ENCODE measurements at regions not wholly inside any gene's neighbourhood (a gene's known extent, or its start where the extent isn't known, plus 50 kb on each side); places are given as distances from the start of the nearest gene placed in this dataset.
"Not testable (repeated sequence)": the region's sequence is repeated elsewhere in the genome, so short reads cannot be mapped to it uniquely, and the experiment has no call there.

DNA sequence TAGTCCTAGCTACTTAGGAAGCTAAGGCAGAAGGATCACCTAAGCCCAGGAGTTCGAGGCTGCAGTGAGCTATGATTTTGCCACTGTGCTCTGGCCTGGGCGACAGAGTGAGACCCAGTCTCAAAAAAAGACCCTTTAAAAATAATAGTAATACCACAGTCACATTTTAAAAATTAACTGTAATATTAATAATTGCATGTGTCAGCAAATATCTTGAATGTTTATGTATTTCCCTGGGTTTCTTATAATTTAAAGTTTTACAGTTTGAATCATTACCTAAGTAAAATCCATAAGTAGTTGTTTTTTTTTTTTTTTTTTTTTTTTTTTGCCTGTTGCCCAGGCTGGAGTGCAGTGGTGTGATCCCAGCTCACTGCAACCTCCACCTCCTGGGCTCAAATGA, 69.2 kb downstream of the LYZL2 start:
- DNase-seq, result no peak

DNA sequence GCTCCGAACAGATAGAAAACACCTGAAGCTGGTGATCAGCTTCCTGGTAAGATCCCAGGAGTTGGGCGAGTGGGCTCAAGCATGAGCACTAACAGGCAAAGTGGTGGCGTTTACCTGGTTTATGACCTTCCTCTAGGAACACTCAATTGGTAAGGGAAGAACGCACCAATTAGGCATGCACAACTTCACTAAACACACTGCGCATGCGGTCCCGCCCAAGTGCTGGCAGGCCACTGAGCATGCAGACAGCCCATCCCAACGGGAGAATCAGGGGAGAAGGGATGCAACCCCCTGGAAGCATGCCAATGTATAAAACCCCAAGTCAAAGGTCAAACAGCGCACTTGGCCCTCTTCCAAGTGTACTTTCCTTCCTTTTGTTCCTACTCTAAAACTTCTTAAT, 70.4 kb downstream of the LYZL2 start:
- DNase-seq, result peak; percentile 2

DNA sequence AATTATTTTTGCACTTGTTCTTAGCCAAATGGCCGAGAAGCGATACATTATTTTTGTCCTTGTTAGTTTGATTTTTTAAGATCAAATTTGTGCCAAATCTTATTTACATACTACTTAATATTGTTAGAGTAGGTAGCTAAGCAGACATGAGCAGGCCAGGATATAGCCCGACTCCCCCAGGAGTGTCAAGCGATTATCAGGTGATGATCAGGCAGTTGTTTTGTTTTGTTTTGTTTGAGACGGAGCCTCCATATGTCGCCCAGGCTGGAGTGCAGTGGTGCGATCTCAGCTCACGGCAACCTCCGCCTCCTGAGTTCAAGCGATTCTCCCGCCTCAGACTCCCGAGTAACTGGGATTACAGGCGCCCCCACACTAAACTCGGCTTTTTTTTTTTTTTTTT, 71.1 kb downstream of the LYZL2 start:
- DNase-seq, result no peak

DNA sequence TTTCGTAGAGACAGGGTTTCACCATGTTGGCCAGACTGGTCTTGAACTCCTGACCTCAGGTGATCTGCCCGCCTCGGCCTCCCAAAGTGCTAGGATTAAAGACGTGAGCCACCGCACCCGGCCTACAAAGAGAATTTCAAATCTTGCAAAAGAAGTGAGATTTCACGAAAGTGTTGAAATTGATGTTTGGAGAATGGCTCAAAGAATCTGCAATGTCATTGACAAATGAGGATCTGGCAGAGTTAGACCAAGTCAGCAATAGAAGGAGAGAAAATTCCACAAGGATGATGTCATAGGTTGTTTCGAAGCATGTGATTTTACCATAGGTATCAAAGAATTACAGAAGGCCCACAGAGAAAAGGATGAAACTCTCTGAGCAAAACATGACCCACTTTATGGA, 71.7 kb downstream of the LYZL2 start:
- DNase-seq, result no peak

DNA sequence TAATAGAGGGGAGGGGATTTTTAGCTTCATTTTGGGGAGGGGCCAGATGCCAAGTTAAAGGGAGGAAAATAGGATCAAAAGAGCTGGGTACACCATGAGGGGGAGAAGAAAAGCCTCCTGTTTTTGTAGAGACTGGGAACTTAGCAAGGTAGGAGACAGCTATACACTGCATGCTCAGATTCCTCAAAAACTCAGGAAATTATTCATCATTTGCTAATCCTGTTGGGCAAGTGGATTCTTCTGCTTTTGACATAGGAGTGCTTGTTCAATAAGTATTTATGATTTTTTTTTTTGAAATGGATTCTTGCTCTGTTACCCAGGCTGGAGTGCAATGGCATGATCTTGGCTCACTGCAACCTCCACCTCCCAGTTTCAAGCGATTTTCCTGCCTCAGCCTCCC, 73.4 kb downstream of the LYZL2 start:
- no peak for DNase-seq

DNA sequence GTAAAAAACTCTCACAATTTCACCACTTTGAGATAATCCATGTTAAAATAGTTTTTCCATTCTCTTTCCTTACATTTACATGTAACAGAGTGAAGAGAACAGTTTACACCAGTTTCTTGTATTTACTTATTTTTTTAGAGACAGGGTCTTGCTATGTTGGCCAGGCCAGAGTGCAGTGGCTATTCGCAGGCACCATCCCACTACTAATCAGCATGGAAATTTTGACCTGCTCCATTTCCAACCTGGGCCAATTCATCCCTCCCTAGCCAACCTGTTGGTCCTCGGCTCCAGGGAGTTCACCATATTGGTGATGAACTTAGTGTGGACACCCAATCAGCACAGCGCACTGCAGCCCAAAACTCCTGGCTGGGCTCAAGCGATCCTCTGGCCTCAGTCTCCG, 74.1 kb downstream of the LYZL2 start:
- DNase-seq, result no peak

DNA sequence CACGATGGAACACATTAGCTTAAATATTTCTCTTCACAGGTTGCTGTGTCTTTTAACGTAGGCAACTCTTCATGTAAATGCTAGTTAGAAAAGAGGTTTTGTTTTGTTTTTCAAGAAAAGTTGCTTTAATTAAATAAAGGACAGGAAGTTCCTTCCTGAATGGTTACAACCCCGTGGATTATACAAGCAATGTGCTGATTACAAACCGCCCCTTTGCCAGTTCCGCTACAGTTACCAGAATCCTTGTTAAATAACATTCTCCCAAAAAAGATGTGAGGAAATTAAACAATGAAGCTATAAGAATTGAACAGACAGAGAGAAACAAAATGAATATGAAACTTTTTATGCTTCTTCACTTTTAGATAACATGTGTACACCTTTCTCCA, 75.1 kb downstream of the LYZL2 start:
- no peak for DNase-seq

DNA sequence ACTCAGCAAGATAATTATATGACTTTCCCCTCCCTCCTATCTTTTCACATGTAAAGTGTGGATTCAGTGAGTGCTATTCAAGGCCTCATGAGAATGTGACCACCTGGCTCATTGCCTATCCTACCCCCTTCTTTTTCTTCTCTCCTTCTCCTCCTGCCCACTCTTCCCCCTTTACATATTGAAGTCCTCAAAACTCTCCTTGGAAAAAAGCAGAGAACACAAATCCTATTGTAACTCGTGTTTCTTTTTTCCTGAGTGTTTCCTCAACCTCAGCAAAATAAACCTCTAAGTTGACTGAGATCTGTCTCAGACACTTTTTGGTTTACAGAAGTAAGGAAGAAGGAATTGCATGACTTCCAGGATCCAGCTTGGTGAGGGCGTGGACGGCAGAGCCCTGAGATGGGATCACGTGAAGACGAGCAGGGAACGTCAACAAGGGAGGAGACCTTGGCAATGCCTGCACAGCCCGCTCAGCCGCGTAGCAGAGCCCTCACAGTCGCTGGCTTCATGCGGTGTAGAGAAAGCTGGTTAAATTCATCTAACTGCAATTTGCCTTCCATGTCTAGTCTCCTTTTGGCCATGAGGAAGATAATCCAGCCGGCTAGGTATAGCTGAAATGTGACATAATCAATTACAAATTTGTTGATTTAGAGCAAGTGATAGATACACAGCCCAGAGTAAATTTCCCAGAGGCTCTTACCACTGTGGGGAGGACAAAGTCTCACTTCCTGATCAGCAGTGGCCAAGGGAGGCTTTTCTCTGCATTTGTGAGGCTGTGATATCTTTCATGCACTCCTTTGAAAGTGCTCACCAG, 75.7 kb downstream of the LYZL2 start:
- DNase-seq, result peak; percentile 1

DNA sequence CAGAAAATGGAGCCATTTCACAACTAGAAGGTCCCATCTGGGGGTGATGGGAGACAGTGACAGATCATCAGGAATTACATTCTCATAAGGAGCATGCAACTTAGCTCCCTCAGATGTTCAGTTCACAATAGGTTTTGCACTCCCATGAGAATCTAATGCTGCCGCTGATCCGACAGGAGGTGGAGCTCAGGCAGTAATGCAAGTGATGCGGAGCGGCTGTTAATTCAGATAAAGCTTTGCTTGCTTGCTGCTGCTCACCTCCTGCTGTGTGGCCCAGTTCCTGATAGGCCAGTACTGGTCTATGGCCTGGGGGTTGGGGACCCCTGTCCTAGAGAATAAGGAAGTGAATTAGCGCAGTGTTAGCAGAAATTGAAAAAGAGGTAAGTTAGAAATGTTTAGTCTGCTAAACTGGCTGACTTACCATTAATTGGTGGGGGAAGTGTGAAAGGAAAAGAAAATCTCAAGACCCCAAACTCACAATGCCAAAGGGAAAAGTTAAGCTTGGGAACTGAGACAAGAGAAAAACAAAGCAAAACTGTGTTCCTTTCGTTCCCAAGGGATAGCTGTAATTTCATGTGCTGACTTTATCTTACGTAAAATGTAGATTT, 76.4 kb downstream of the LYZL2 start:
- DNase-seq, result no peak

DNA sequence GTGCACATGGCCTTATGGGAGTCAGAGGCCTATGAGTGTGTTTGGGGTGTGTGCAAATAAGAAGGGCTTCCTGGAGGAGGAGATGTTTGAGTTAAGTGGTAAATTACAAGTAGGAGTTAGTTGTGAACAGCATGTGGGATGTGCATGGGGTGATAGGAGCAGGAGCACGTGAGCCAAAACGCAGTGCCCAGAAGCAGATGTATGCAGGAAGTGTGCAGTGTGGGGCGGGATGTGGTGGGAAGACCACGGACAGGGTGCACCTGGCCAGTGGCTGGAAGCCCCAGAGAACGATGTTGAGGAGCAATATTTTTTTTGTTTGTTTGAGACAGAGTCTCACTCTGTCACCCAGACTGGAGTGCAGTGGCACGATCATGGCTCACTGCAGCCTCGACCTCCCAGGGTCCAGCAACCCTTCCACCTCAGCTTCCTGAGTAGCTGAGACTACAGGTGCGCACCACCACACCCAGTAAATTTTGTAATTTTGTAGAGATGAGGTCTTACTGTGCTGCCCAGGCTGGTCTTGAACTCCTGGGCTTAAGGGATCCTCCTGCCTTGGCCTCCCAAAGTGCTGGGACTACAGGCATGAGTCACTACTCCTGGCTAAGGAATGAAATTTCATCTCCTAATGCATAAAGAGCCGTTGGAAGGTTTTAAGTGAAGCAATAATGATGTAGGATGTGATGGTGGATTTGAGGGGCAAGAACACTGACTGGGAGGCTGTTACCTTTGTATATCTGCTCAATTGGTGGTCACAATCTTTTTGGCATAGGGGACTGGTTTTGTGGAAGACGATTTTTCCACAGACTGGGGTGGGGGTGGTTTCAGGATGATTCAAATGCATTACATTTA, 78.4 kb downstream of the LYZL2 start:
- DNase-seq, result no peak

DNA sequence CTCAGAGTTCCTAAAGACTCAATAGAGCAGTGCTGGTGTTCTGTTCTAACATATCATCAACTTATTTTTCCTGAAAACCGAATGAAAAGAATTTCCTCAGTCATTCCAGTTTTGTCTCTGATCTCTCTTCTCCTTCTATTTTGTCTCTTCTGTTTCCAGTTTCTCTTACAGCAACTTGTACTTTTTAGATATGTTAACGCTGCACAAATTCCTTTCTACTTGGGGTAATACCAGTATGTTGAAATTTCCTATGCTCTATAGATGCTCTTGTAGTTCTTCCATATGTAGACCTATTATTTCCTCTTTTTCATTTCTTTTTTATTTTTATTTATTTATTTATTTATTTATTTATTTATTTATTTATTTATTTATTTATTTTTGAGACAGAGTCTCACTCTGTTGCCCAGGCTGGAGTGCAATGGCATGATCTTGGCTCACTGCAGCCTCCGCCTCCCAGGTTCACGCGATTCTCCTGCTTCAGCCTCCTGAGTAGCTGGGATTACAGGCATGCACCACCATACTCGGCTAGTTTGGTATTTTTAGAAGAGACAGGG, 80.3 kb downstream of the LYZL2 start:
- DNase-seq, result not testable (repeated sequence)

DNA sequence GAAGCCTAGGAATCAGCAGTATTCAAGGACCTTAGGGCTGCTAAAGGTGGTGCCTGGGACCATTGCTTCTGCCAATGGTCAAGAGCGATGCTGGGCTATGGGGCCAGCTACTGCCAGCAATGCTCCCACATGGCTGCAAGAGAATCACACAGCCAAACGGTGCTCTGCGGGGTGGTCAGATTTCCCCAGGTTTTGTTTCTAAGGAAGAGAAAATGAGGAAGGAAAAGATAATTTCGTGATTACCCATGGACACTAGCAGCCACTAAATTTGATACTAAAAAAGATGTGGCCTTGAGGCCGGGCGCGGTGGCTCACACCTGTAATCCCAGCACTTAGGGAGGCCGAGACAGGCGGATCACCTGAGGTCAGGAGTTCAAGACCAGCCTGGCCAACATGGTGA, 83.0 kb downstream of the LYZL2 start:
- DNase-seq, result no peak

DNA sequence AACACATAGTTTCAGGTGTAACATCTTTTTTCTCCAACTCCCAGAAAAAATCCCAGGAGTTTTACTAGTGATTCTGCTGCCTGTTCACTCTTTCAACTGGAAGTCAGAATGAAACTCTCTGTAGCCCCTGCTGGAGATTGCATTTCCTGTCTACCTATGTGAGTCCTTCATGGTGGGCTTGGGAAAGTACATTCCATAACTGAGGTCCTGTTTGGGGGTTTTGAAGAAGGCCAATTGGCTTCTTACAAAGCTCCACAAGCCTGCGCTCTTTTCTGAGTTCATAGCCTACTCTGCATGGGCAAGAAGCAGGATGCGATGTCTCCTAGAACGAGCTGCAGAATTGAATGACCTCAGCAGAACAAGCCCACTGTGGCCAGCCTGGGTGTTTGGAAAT, 86.7 kb downstream of the LYZL2 start:
- DNase-seq, result no peak

DNA sequence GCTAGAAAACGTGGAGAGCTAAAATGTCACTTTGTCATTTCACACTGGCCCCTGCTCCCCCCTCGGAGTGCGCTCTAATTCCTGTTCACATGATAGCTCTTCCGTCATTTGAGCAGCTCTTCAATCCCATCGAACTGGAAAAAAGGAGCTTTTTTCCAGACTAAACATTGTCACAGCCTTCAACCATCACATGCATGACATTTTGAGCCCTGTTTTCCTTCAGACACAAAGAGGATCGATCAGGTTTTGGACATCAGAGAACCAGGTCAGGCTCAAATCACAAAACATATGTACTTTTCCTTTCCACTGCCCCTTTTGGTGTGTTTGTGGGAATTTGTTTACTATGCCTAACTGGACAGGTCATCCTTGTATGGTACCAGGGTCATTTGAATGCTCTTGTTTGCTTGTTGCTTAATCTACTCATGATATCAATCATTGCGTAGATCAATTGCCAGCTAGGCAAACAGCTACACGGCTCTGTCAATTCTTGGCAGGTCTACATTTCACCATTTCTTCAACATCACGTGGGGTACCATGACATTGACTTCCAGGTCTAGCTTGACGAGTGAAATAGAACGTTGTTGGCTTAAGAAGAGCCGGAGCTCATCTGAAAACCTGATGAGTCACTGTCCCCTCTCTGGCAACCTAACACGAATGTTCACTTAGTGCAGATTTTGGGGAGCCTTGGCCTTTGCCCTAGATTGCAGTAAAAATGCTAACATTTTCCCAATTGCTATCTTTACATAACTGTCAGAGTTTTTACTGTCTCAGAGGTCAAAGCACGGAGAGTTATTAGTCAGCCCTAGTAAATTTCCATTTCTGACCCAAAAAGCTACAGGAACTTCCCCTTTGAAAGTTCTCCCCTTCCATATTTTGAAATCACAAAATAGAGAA, 87.3 kb downstream of the LYZL2 start:
- no peak for DNase-seq

DNA sequence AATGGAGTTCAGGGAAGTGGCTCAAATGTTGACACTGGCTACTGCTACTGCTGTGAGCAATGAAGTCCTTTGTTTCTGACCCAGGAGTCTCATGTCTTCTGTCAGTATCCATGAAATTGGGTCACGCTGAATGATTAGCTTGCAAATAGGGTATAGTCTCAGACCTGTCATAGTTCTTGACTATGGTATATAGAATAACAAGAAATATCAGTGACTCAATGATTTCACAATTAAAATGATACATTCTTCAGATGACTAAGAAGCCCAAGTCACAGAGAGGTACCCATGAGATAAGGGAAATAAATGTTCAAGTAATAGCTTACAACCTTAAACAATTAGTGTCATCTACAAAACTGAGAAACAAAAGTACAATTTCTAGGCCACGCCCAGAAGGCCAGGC, 89.3 kb downstream of the LYZL2 start:
- no peak for DNase-seq

DNA sequence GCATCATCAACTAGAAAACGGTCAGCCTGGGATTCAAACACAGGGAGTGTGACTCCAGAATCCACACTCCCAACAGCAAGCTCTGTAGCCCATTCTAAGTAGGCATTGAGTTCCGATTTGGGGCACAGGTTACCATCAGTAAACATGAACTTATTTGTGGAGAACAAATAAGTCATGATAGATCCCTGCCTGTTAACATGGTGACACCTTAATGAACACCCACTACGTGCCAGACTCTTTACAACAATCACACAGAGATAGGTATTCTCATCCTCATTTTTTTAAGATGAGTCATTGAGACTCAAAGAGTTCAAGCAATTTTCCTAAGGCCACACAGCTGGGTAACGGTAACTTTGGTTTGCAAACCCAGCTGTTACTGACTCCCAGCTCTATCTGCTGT, 91.5 kb downstream of the LYZL2 start:
- DNase-seq, result no peak

DNA sequence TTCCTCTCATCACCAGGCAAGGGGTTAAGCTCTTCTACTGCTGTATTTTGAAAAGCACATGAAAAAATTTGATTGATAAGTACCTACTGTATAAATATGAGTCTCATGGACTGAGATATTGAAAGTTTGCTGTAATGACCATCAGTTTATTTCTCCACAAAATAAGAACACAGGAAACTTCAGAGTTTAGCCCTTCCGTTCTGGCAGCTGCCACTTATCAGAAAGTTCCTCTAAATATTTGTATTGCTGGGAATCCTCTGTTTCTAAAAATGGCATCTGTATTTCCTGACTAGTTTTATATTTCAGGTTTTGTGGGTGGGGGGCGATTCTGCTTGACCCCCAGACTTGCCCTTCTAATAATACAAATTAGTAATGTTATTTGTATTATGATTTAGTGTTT, 92.0 kb downstream of the LYZL2 start:
- DNase-seq, result no peak

DNA sequence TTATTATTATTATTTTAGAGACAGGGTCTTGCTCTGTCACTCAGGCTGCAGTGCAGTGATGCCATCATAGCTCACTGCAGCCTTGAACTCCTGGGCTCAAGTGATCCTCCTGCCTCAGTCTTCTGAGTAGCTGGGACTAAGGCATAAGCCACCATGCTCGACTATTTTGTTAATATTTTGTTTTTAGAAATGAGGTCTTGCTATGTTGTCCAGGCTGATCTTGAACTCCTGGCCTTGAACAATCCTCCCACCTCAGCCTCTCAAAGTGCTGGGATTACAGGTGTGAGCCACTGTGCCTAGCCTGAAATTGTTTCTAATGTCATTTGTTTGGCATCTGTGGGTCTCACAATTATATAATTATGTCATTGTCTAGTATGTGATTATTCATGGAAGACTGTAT, 92.4 kb downstream of the LYZL2 start:
- DNase-seq, result not testable (repeated sequence)

DNA sequence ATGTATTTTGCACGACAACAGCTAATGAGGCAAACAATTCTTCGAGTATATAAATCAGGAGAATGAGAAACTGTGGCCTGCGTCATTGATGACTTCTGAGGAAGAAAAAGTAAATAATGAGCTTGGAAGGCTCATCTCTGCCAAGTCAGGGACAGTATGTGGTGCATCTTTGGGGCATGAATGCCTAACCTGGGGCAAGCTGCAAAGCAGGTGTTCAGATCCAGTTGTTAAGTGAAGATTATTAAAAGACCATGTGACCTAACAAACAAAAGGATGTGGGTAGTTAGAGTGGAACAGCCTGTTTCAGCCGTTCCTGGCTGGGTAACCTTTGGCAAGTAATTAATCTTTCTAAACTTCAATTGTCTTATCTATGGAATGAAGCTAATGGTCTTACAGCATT, 93.0 kb downstream of the LYZL2 start:
- no peak for DNase-seq

DNA sequence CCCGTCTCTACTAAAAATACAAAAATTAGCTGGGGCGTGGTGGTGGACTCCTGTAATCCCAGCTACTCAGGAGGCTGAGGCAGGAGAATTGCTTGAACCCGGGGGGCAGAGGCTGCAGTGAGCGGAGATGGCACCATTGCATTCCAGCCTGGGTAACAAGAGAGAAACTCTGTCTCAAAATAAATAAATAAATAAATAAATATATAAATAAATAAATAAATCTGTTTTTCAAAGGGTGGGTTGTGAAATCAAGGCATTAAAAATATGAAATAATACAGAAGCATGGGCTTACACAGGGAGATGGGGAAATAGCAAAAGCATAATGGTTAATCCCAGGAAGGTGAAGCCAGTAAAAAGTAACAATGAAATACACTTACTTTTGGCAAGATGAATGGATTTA, 93.9 kb downstream of the LYZL2 start:
- no peak for DNase-seq

DNA sequence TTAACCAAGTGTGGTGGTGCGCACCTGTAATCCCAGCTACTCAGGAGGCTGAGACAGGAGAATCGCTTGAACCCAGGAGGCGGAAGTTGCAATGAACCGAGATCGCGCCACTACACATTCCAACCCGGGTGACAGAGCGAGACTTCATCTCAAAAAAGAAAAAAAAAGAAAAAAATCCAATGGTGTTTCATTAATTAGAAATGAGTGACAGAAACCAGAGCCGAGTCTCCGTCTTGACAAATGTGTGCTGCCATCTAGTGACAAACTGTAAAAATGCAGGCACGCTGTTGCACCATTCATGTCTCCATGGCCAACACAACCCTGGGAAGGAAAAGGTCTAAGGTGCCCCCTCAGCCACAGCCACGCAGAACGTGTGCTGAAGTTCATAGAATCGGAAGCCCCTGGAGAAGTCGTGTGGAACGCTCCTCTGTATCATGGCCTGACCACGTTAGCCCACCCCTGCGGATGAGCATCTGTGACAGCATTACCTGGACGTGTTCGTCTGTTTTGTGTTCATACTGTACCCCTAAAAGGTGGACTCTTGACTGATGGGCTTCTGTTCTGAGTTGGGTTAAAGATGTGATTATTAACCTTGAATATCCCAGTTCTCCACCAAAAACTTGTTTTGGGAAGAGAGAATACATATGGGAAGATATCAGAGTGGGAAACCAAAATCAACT, 94.9 kb downstream of the LYZL2 start:
- DNase-seq, result peak; percentile 42

All from NCI-H69 (cell line).